Stomach smooth muscle (tissue), 2 donors: ENCODE measurements at regions not wholly inside any gene's neighbourhood (a gene's known extent, or its start where the extent isn't known, plus 50 kb on each side); places are given as distances from the start of the nearest gene placed in this dataset.

Source experiments
- H3K27ac ChIP-seq: one replicate; pipeline ENCODE4 v1.7.0; 2013; ENCODE audit warnings: mild to moderate bottlenecking, low read length, inconsistent platforms
- H3K27me3 ChIP-seq, 2 donors: one replicate each; pipeline ENCODE4 v1.7.0; 2013; ENCODE audit warnings: low read length in 2 of 2; ENCODE audit not compliant: insufficient read depth in 2 of 2, control insufficient read depth in 1 of 2
- H3K36me3 ChIP-seq, 2 donors: one replicate each; pipeline ENCODE4 v1.7.0; 2013; ENCODE audit warnings: low read length in 2 of 2; ENCODE audit not compliant: control insufficient read depth in 2 of 2, insufficient read depth in 2 of 2
- H3K4me1 ChIP-seq: one replicate; pipeline ENCODE4 v1.7.0; 2013; ENCODE audit warnings: low read length; ENCODE audit not compliant: control insufficient read depth, insufficient read depth
- H3K4me3 ChIP-seq, 2 donors: one replicate each; pipeline ENCODE4 v1.7.0; 2013; ENCODE audit warnings: low read length in 2 of 2
- H3K9ac ChIP-seq, 2 donors: one replicate each; pipeline ENCODE4 v1.7.0; 2013; ENCODE audit warnings: low read length in 2 of 2, mild to moderate bottlenecking in 1 of 2
- H3K9me3 ChIP-seq, 2 donors: one replicate each; pipeline ENCODE4 v1.7.0; 2013; ENCODE audit warnings: low read length in 2 of 2; ENCODE audit not compliant: control insufficient read depth in 2 of 2
- donor health status: healthy.
- donor health status: Pancreatic carcinoma.

GRCh38 chr17:11140043-11140442, 101.0 kb upstream of the SHISA6 start:
- no peak overlapping the region for H3K9ac ChIP-seq

GRCh38 chr17:11138023-11138422, 103.0 kb upstream of the SHISA6 start:
- Histone ChIP-seq H3K4me3 (no peak overlapping the region), H3K27ac (no peak overlapping the region)

More at GRCh38 chr17:11140043-11140442, 101.0 kb upstream of the SHISA6 start:
- Histone ChIP-seq H3K27ac (no peak overlapping the region), H3K36me3 (no peaks in the 10 kb centered on the region), H3K27me3 (no peaks in the 10 kb centered on the region), H3K4me3 (no peak overlapping the region), H3K4me1 (no peaks in the 10 kb centered on the region), H3K9me3 (no peaks in the 10 kb centered on the region)

GRCh38 chr17:11135819-11136218, 105.2 kb upstream of the SHISA6 start:
- no peaks in the 10 kb centered on the region for H3K9me3 ChIP-seq
- H3K27me3 ChIP-seq, result no peaks in the 10 kb centered on the region
- no peak overlapping the region for H3K4me3 ChIP-seq
- H3K4me1 ChIP-seq, result no peaks in the 10 kb centered on the region
- no peak overlapping the region for H3K27ac ChIP-seq
- H3K9ac ChIP-seq, result no peak overlapping the region
- H3K36me3 ChIP-seq, result no peaks in the 10 kb centered on the region

More at GRCh38 chr17:11138023-11138422, 103.0 kb upstream of the SHISA6 start:
- no peaks in the 10 kb centered on the region for H3K36me3 ChIP-seq
- H3K4me1 ChIP-seq, result no peaks in the 10 kb centered on the region
- H3K9ac ChIP-seq, result no peak overlapping the region
- H3K9me3 ChIP-seq, result no peaks in the 10 kb centered on the region
- H3K27me3 ChIP-seq, result no peaks in the 10 kb centered on the region

- H3K27ac ChIP-seq, result no peak overlapping the region
- no peak overlapping the region for H3K4me3 ChIP-seq
- no peaks in the 10 kb centered on the region for H3K36me3 ChIP-seq
- no peaks in the 10 kb centered on the region for H3K27me3 ChIP-seq
- peaks cover 0 to 3% of the 10 kb centered on the region in 2 donors for H3K9me3 ChIP-seq
- H3K4me1 ChIP-seq, result no peaks in the 10 kb centered on the region
- no peak overlapping the region for H3K9ac ChIP-seq
Measured at GRCh38 chr17:11130367-11130766, 110.6 kb upstream of the SHISA6 start.

- Histone ChIP-seq H3K4me1 (no peaks in the 10 kb centered on the region), H3K36me3 (no peaks in the 10 kb centered on the region), H3K9me3 (no peaks in the 10 kb centered on the region), H3K27ac (no peak overlapping the region), H3K9ac (no peak overlapping the region), H3K27me3 (no peaks in the 10 kb centered on the region), H3K4me3 (no peak overlapping the region)
Measured at GRCh38 chr17:11122908-11123307, 118.1 kb upstream of the SHISA6 start.

GRCh38 chr17:11121341-11121985, 119.5 kb upstream of the SHISA6 start:
- Histone ChIP-seq H3K27me3 (no peaks in the 10 kb centered on the region), H3K9ac (no peak overlapping the region), H3K36me3 (no peaks in the 10 kb centered on the region)

GRCh38 chr17:11109106-11109505, 131.9 kb upstream of the SHISA6 start:
- Histone ChIP-seq H3K9ac (no peak overlapping the region), H3K27me3 (no peaks in the 10 kb centered on the region), H3K27ac (no peak overlapping the region), H3K4me1 (peaks cover 2% of the 10 kb centered on the region), H3K9me3 (no peaks in the 10 kb centered on the region), H3K4me3 (no peak overlapping the region), H3K36me3 (no peaks in the 10 kb centered on the region)

More at GRCh38 chr17:11121341-11121985, 119.5 kb upstream of the SHISA6 start:
- no peaks in the 10 kb centered on the region for H3K4me1 ChIP-seq
- H3K9me3 ChIP-seq, result no peaks in the 10 kb centered on the region
- H3K27ac ChIP-seq, result no peak overlapping the region
- H3K4me3 ChIP-seq, result peak overlapping the region in 1 of 2 donors; percentile 32

GRCh38 chr17:11105141-11105540, 135.9 kb upstream of the SHISA6 start:
- no peak overlapping the region for H3K9ac ChIP-seq
- H3K27ac ChIP-seq, result no peak overlapping the region
- H3K9me3 ChIP-seq, result no peaks in the 10 kb centered on the region
- no peak overlapping the region for H3K4me3 ChIP-seq
- H3K36me3 ChIP-seq, result no peaks in the 10 kb centered on the region
- H3K27me3 ChIP-seq, result no peaks in the 10 kb centered on the region
- H3K4me1 ChIP-seq, result peaks cover 2% of the 10 kb centered on the region

- no peak overlapping the region for H3K4me3 ChIP-seq
- no peaks in the 10 kb centered on the region for H3K4me1 ChIP-seq
- H3K9me3 ChIP-seq, result peaks cover 0 to 8% of the 10 kb centered on the region in 2 donors
- no peak overlapping the region for H3K9ac ChIP-seq
- no peaks in the 10 kb centered on the region for H3K36me3 ChIP-seq
- no peak overlapping the region for H3K27ac ChIP-seq
- H3K27me3 ChIP-seq, result no peaks in the 10 kb centered on the region
Measured at GRCh38 chr17:11097121-11097520, 143.9 kb upstream of the SHISA6 start.

GRCh38 chr17:11094331-11094730, 146.7 kb upstream of the SHISA6 start:
- Histone ChIP-seq H3K4me1 (no peaks in the 10 kb centered on the region), H3K36me3 (no peaks in the 10 kb centered on the region), H3K27ac (no peak overlapping the region), H3K9ac (no peak overlapping the region), H3K27me3 (no peaks in the 10 kb centered on the region), H3K4me3 (no peak overlapping the region), H3K9me3 (peaks cover 0 to 8% of the 10 kb centered on the region in 2 donors)

- H3K9me3 ChIP-seq, result no peaks in the 10 kb centered on the region
- no peak overlapping the region for H3K4me3 ChIP-seq
- H3K36me3 ChIP-seq, result no peaks in the 10 kb centered on the region
- no peak overlapping the region for H3K27ac ChIP-seq
- no peaks in the 10 kb centered on the region for H3K4me1 ChIP-seq
- peaks cover 0 to 5% of the 10 kb centered on the region in 2 donors for H3K27me3 ChIP-seq
- H3K9ac ChIP-seq, result no peak overlapping the region
Measured at GRCh38 chr17:11086646-11087340, 154.2 kb upstream of the SHISA6 start.
